ENCODE measurements at regions not wholly inside any gene's neighbourhood (a gene's known extent, or its start where the extent isn't known, plus 50 kb on each side); places are given as distances from the start of the nearest gene placed in this dataset.

- no peaks in the 10 kb centered on the region for H3K36me3 Mint-ChIP-seq
- H3K4me3 Mint-ChIP-seq: no peak overlapping the region
- peaks cover 4% of the 10 kb centered on the region for H3K9me3 Mint-ChIP-seq
- H3K4me1 Mint-ChIP-seq: peaks cover 13% of the 10 kb centered on the region
- no peak for DNase-seq (ENCODE audit: low spot score in 2 of 2, unreplicated experiment in 2 of 2)
- no peak for TF ChIP-seq CTCF (IDR thresholded peaks at IDR 0.05; ENCODE audit: unreplicated experiment)
- no peak overlapping the region for H3K27ac Mint-ChIP-seq
- peaks cover 7% of the 10 kb centered on the region for H3K27me3 Mint-ChIP-seq (ENCODE audit: low read depth)
These were observed 250.8 kb downstream of the DMRT2 start for GRCh38 chr9:1300941-1301340.

- Mint-ChIP-seq H3K27me3 (ENCODE audit: low read depth) (peaks cover 9% of the 10 kb centered on the region), H3K4me3 (no peak overlapping the region), H3K4me1 (peaks cover 11% of the 10 kb centered on the region), H3K9me3 (no peaks in the 10 kb centered on the region), H3K36me3 (no peaks in the 10 kb centered on the region), H3K27ac (no peak overlapping the region)
- no peak for DNase-seq (ENCODE audit: low spot score in 2 of 2, unreplicated experiment in 2 of 2)
- TF ChIP-seq CTCF (IDR thresholded peaks at IDR 0.05; ENCODE audit: unreplicated experiment): no peak
These were observed 253.8 kb downstream of the DMRT2 start for GRCh38 chr9:1303932-1304331.

- Mint-ChIP-seq H3K27me3 (ENCODE audit: low read depth) (peaks cover 8% of the 10 kb centered on the region), H3K4me3 (no peak overlapping the region), H3K4me1 (no peaks in the 10 kb centered on the region), H3K36me3 (no peaks in the 10 kb centered on the region), H3K9me3 (peaks cover 15% of the 10 kb centered on the region), H3K27ac (no peak overlapping the region)
- TF ChIP-seq CTCF (IDR thresholded peaks at IDR 0.05; ENCODE audit: unreplicated experiment): no peak
- no peak for DNase-seq (ENCODE audit: low spot score in 2 of 2, unreplicated experiment in 2 of 2)
These were observed 261.4 kb downstream of the DMRT2 start for GRCh38 chr9:1311462-1312042.

GRCh38 chr9:1319436-1319835 is 269.3 kb downstream of the DMRT2 start:
- Mint-ChIP-seq H3K4me3 (no peak overlapping the region), H3K4me1 (peaks cover 15% of the 10 kb centered on the region), H3K9me3 (peaks cover 23% of the 10 kb centered on the region), H3K27me3 (ENCODE audit: low read depth) (no peaks in the 10 kb centered on the region), H3K27ac (no peak overlapping the region), H3K36me3 (no peaks in the 10 kb centered on the region)
- no peak for DNase-seq (ENCODE audit: low spot score in 2 of 2, unreplicated experiment in 2 of 2)
- no peak for TF ChIP-seq CTCF (IDR thresholded peaks at IDR 0.05; ENCODE audit: unreplicated experiment)

- no peak overlapping the region for H3K27ac Mint-ChIP-seq
- no peak for DNase-seq (ENCODE audit: low spot score in 2 of 2, unreplicated experiment in 2 of 2)
- H3K9me3 Mint-ChIP-seq: peaks cover 16% of the 10 kb centered on the region
- no peaks in the 10 kb centered on the region for H3K36me3 Mint-ChIP-seq
- H3K27me3 Mint-ChIP-seq (ENCODE audit: low read depth): no peaks in the 10 kb centered on the region
- no peak for TF ChIP-seq CTCF (IDR thresholded peaks at IDR 0.05; ENCODE audit: unreplicated experiment)
- H3K4me3 Mint-ChIP-seq: no peak overlapping the region
- peaks cover 18% of the 10 kb centered on the region for H3K4me1 Mint-ChIP-seq
These were observed 269.9 kb downstream of the DMRT2 start for GRCh38 chr9:1320051-1320557.

Measured in mesothelial cell of epicardium (in vitro differentiated cells).